HCT116 (cell line): ENCODE measurements at regions not wholly inside any gene's neighbourhood (a gene's known extent, or its start where the extent isn't known, plus 50 kb on each side); places are given as distances from the start of the nearest gene placed in this dataset.

Source experiments
- ATAC-seq: fragments of 200-7000 bp; cut with Tn5 transposase; 2 replicates; pipeline ENCODE4 v1.9.1; 2020; ENCODE audit warnings: mild to moderate bottlenecking, moderate library complexity
- BruUV-seq: library from RNA; stranded (reverse); fragments of 400-500 nt; replicated peaks from 2 replicates; lab custom pipeline; 2021; lab: Mats Ljungman, UMichigan
- CTCF ChIA-PET: fragments of 300-600 bp; sonication (Branson Sonifier 250); formaldehyde crosslinking; loops from one replicate; lab custom pipeline; 2021; ENCODE audit warnings: antibody characterized with exemption; lab: Charles Lee
- POLR2A ChIA-PET: fragments of 300-600, 350-600 bp; sonication (Branson Sonifier 250); formaldehyde crosslinking; loops from one replicate; lab custom pipeline; 2021; ENCODE audit warnings: antibody characterized with exemption; lab: Charles Lee
- RAD21 ChIA-PET, 2 experiments: fragments of 300-600 bp; sonication (Branson Sonifier 250); formaldehyde crosslinking; loops; one replicate each; lab custom pipeline; 2023; ENCODE audit warnings: low total read pairs in 2 of 2; ENCODE audit not compliant: uncharacterized antibody in 2 of 2, unreplicated experiment in 2 of 2, low non-redundant PET in 1 of 2; lab: Charles Lee
- DNase-seq: peaks from one replicate; pipeline ENCODE4 v3.0.0-alpha.2; 2010; ENCODE audit warnings: low read depth, low spot score
- H2AFZ ChIP-seq: fragments of 200-600 bp; shearing (Covaris generic), sonication (generic); 2 replicates; pipeline ENCODE4 v1.6.1; 2017; ENCODE audit warnings: low read depth, mixed run types, mixed read lengths, antibody characterized with exemption, low read length; ENCODE audit not compliant: poor library complexity, severe bottlenecking
- H3K27ac ChIP-seq: 2 replicates; pipeline ENCODE4 v1.5.1; 2012; ENCODE audit warnings: low read depth, low read length
- H3K27me3 ChIP-seq: fragments of 200-600 bp; sonication (generic); 2 replicates; pipeline ENCODE4 v1.6.1; 2016; ENCODE audit warnings: mixed run types, low read length, mixed read lengths; ENCODE audit not compliant: insufficient read depth
- H3K36me3 ChIP-seq, 2 experiments: fragments of 200-500 bp in 1 of 2; fragments of 200-600 bp in 1 of 2; sonication (Bioruptor generic) in 1 of 2; sonication (generic) in 1 of 2; 2 replicates each; pipeline versions ENCODE4 v1.5.1 to v1.6.1; 2014 to 2016; ENCODE audit warnings: low read length in 2 of 2, inconsistent platforms in 1 of 2, mixed read lengths in 1 of 2, mixed run types in 1 of 2; ENCODE audit not compliant: insufficient read depth in 2 of 2, control insufficient read depth in 1 of 2
- H3K4me1 ChIP-seq, 2 experiments: fragments of 200-600 bp in 1 of 2; sonication (generic) in 1 of 2; 2 replicates each; pipeline versions ENCODE4 v1.5.1 to v1.6.1; 2012 to 2017; ENCODE audit warnings: low read length in 2 of 2, inconsistent platforms in 1 of 2, mild to moderate bottlenecking in 1 of 2, mixed read lengths in 1 of 2, mixed run types in 1 of 2, moderate library complexity in 1 of 2; ENCODE audit not compliant: insufficient read depth in 2 of 2, control insufficient read depth in 1 of 2
- H3K4me2 ChIP-seq: fragments of 200-600 bp; sonication (generic); 2 replicates; pipeline ENCODE4 v1.6.1; 2017; ENCODE audit warnings: mixed run types, low read length, mixed read lengths
- H3K4me3 ChIP-seq, 2 experiments: fragments of 200-600 bp in 1 of 2; sonication (generic) in 1 of 2; replicated peaks in 1 of 2; 2 replicates each; pipeline ENCODE4 v1.5.1; 2011 to 2016; ENCODE audit warnings: low read length in 2 of 2, control low read depth in 1 of 2, low read depth in 1 of 2, mild to moderate bottlenecking in 1 of 2, mixed read lengths in 1 of 2, mixed run types in 1 of 2
- H3K79me2 ChIP-seq: fragments of 200-600 bp; sonication (generic); 2 replicates; pipeline ENCODE4 v1.6.1; 2017; ENCODE audit warnings: mild to moderate bottlenecking, mixed run types, low read length, moderate library complexity, mixed read lengths; ENCODE audit not compliant: insufficient read depth
- H3K9ac ChIP-seq: fragments of 200-600 bp; sonication (generic); 2 replicates; pipeline ENCODE4 v1.6.1; 2016; ENCODE audit warnings: low read length, mixed read lengths
- H3K9me2 ChIP-seq: fragments of 200-600 bp; sonication (generic), shearing (Covaris generic); 2 replicates; pipeline ENCODE4 v1.6.1; 2017; ENCODE audit warnings: mixed run types, mild to moderate bottlenecking, moderate library complexity; ENCODE audit not compliant: insufficient read depth
- H3K9me3 ChIP-seq, 2 experiments: fragments of 200-500 bp in 1 of 2; fragments of 200-600 bp in 1 of 2; sonication (Bioruptor generic) in 1 of 2; sonication (generic) in 1 of 2; 2 replicates each; pipeline ENCODE4 v1.6.1; 2014 to 2017; ENCODE audit warnings: low read length in 2 of 2, mixed read lengths in 2 of 2, inconsistent platforms in 1 of 2, low read depth in 1 of 2, mild to moderate bottlenecking in 1 of 2, mixed run types in 1 of 2, moderate library complexity in 1 of 2; ENCODE audit not compliant: control insufficient read depth in 1 of 2, insufficient read depth in 1 of 2
- H4K20me1 ChIP-seq: fragments of 200-600 bp; sonication (generic), shearing (Covaris generic); 2 replicates; pipeline ENCODE4 v1.6.1; 2017; ENCODE audit warnings: mixed run types, mild to moderate bottlenecking, moderate library complexity; ENCODE audit not compliant: insufficient read depth
- ATF3 ChIP-seq: IDR thresholded peaks from 2 replicates; pipeline ENCODE4 v1.6.1; 2012
- CBX3 ChIP-seq: IDR thresholded peaks from 2 replicates; pipeline ENCODE4 v1.6.1; 2012; ENCODE audit warnings: low read depth
- CEBPB ChIP-seq: IDR thresholded peaks from 2 replicates; pipeline ENCODE4 v1.6.1; 2012; ENCODE audit warnings: low read depth
- EGR1 ChIP-seq: IDR thresholded peaks from 2 replicates; pipeline ENCODE4 v1.6.1; 2012; ENCODE audit warnings: low read depth
- ELF1 ChIP-seq: IDR thresholded peaks from 2 replicates; pipeline ENCODE4 v1.6.1; 2012; ENCODE audit warnings: low read depth, borderline replicate concordance
- EZH2 ChIP-seq: fragments of 200-600 bp; sonication (generic); IDR thresholded peaks from 2 replicates; pipeline ENCODE4 v1.6.1; 2017; ENCODE audit warnings: antibody characterized with exemption, mixed run types
- EZH2phosphoT487 ChIP-seq: fragments of 200-600 bp; IDR thresholded peaks from 2 replicates; pipeline ENCODE4 v1.6.1; 2018; ENCODE audit warnings: antibody characterized with exemption, borderline replicate concordance
- FOSL1 ChIP-seq: IDR thresholded peaks from 2 replicates; pipeline ENCODE4 v1.6.1; 2012; ENCODE audit warnings: low read depth
- JUND ChIP-seq: IDR thresholded peaks from 2 replicates; pipeline ENCODE4 v1.6.1; 2012
- MAX ChIP-seq: IDR thresholded peaks from 2 replicates; pipeline ENCODE4 v1.6.1; 2012
- REST ChIP-seq: IDR thresholded peaks from 2 replicates; pipeline ENCODE4 v1.6.1; 2012; ENCODE audit warnings: low read depth
- SIN3A ChIP-seq: IDR thresholded peaks from 2 replicates; pipeline ENCODE4 v1.6.1; 2012; ENCODE audit warnings: low read depth
- SP1 ChIP-seq: IDR thresholded peaks from 2 replicates; pipeline ENCODE4 v1.6.1; 2012; ENCODE audit warnings: low read depth
- TCF7L2 ChIP-seq: IDR thresholded peaks from 2 replicates; pipeline ENCODE4 v1.7.0; 2011; ENCODE audit warnings: borderline replicate concordance, inconsistent platforms; ENCODE audit not compliant: insufficient read depth, insufficient read length; ENCODE audit errors: extremely low read depth
- YY1 ChIP-seq: IDR thresholded peaks from 2 replicates; pipeline ENCODE4 v1.6.1; 2011; ENCODE audit warnings: low read length, low read depth, moderate library complexity, mild to moderate bottlenecking; ENCODE audit not compliant: insufficient replicate concordance; ENCODE audit errors: extremely low read depth
- ZNF274 ChIP-seq: fragments of 200-500 bp; sonication (Bioruptor generic); IDR thresholded peaks from 2 replicates; pipeline ENCODE4 v1.6.1; 2014; ENCODE audit warnings: mild to moderate bottlenecking, low read depth, low read length, inconsistent platforms
- intact Hi-C: fragments of 100-400 bp; cut with micrococcal nuclease; formaldehyde crosslinking; loops from 2 replicates; pipeline ENCODE4 v1.10.0; 2022
- TF ChIP-seq, protein P1 (sequence below): IDR thresholded peaks from 2 replicates; pipeline ENCODE4 v1.6.1; 2011; ENCODE audit warnings: mild to moderate bottlenecking, low read length, moderate library complexity; ENCODE audit not compliant: insufficient replicate concordance; ENCODE audit errors: extremely low read depth

DNA sequence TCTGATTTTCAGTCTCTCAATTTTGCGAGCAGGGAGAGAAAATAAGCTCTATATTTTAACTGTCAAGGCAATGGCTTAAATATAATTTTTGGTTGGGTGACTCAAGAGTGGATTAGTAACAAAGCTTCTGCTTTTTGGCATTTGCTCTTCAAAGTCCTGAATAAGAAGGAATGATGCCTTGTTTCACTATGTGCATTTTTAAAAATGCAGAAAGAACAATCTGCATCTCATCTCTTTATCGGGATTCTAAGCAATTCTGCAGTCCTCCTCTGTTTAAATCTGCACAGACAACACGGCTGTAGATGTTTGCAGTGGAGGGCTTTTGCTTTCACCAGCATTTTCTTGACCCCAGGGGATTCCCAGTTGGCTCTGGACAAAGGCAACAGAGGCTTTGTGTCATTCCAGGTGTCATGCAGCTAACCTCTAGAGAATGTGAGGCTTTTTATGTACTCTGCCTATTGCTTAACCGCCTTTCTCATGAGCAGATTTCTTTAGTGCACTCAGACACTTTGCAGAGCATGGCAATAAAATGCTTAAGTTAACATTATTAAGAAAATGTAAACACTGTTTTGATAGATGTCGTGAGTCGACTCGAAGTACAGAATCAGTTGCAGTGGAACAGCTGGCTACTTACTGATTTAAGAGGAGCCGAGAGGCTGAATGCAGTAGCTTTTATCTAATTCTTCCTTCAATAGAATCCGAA lies 783.2 kb upstream of the NEGR1 start:
- POLR2A ChIA-PET: no interaction called here
- TF ChIP-seq FOSL1 (no peak), SP1 (no peak), ELF1 (no peak), CEBPB (no peak), ZNF274 (no peak), EZH2phosphoT487 (no peak), SIN3A (no peak), TCF7L2 (no peak), EZH2 (no peak), YY1 (no peak), ATF3 (no peak), MAX (no peak), EGR1 (no peak), REST (no peak), CBX3 (no peak), JUND (no peak)
- TF ChIP-seq, protein P1, sequence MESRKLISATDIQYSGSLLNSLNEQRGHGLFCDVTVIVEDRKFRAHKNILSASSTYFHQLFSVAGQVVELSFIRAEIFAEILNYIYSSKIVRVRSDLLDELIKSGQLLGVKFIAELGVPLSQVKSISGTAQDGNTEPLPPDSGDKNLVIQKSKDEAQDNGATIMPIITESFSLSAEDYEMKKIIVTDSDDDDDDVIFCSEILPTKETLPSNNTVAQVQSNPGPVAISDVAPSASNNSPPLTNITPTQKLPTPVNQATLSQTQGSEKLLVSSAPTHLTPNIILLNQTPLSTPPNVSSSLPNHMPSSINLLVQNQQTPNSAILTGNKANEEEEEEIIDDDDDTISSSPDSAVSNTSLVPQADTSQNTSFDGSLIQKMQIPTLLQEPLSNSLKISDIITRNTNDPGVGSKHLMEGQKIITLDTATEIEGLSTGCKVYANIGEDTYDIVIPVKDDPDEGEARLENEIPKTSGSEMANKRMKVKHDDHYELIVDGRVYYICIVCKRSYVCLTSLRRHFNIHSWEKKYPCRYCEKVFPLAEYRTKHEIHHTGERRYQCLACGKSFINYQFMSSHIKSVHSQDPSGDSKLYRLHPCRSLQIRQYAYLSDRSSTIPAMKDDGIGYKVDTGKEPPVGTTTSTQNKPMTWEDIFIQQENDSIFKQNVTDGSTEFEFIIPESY: no peak
- TF ChIP-seq, all 23 proteins: peak for 0
- H3K4me1 ChIP-seq: no peaks in the 10 kb centered on the region
- ATAC-seq (no peak), DNase-seq (no peak)
- ChIA-PET RAD21 (no interaction called here), CTCF (no interaction called here)
- H2AFZ ChIP-seq: no peak overlapping the region
- no peak overlapping the region for H3K4me3 ChIP-seq
- no peak overlapping the region for H3K9ac ChIP-seq
- no peaks in the 10 kb centered on the region for H3K9me2 ChIP-seq
- intact Hi-C loops: no loop called here
- no peak overlapping the region for H3K27ac ChIP-seq
- H3K4me2 ChIP-seq: no peak overlapping the region
- H3K79me2 ChIP-seq: no peaks in the 10 kb centered on the region
- H3K9me3 ChIP-seq: peaks cover 8 to 14% of the 10 kb centered on the region in 2 experiments; a peak in 2 of 4 replicates
- H3K27me3 ChIP-seq: no peaks in the 10 kb centered on the region
- BruUV-seq: no TSS peak
- H4K20me1 ChIP-seq: no peaks in the 10 kb centered on the region
- no peaks in the 10 kb centered on the region for H3K36me3 ChIP-seq
